IPS DF 6.9 (cell line): ENCODE measurements at regions not wholly inside any gene's neighbourhood (a gene's known extent, or its start where the extent isn't known, plus 50 kb on each side); places are given as distances from the start of the nearest gene placed in this dataset.

Experiments used
- DNase-seq: peaks from one replicate; pipeline ENCODE4 v3.0.0-alpha.2; 2013; ENCODE audit warnings: low read depth, low spot score
- H3K27ac ChIP-seq: one replicate; pipeline ENCODE4 v1.5.1; 2013; ENCODE audit warnings: low read length, control low read depth
- H3K27me3 ChIP-seq: 2 replicates; pipeline ENCODE4 v1.6.1; 2013; ENCODE audit warnings: mild to moderate bottlenecking, low read length; ENCODE audit not compliant: control insufficient read depth, insufficient read depth
- H3K36me3 ChIP-seq: 2 replicates; pipeline ENCODE4 v1.6.1; 2013; ENCODE audit warnings: low read length; ENCODE audit not compliant: control insufficient read depth, insufficient read depth
- H3K4me1 ChIP-seq: 2 replicates; pipeline ENCODE4 v1.6.1; 2013; ENCODE audit warnings: low read length; ENCODE audit not compliant: control insufficient read depth, insufficient read depth
- H3K4me3 ChIP-seq: 2 replicates; pipeline ENCODE4 v1.5.1; 2013; ENCODE audit warnings: mild to moderate bottlenecking, low read length
- H3K9me3 ChIP-seq: 2 replicates; pipeline ENCODE4 v1.6.1; 2013; ENCODE audit warnings: low read length, inconsistent platforms; ENCODE audit not compliant: control insufficient read depth, insufficient read depth
- WGBS: extraction: QIAGEN DNeasy Blood & Tissue Kit; methylation state at CpG from one replicate; pipeline ENCODE4 v1.1.7; 2013; ENCODE audit warnings: mixed read lengths, missing lambda C conversion rate; ENCODE audit not compliant: insufficient read length, insufficient coverage; 5-methylcytosine and 5-hydroxymethylcytosine counted together

GRCh38 chr5:175378444-175379028, 65.4 kb downstream of the DRD1 start:
- Histone ChIP-seq H3K9me3 (no peaks in the 10 kb centered on the region), H3K27me3 (no peaks in the 10 kb centered on the region; the same call in 1 of the 2 replicates), H3K4me1 (no peaks in the 10 kb centered on the region), H3K27ac (no peak overlapping the region), H3K36me3 (no peaks in the 10 kb centered on the region), H3K4me3 (no peak overlapping the region)
- no peak for DNase-seq
- no CpG with 5 or more reads among the region's 5 CpGs for WGBS

- no peaks in the 10 kb centered on the region for H3K9me3 ChIP-seq
- no peak overlapping the region for H3K4me3 ChIP-seq
- WGBS: no CpG with 5 or more reads among the region's 1 CpG
- no peak overlapping the region for H3K27ac ChIP-seq
- DNase-seq: no peak
- H3K4me1 ChIP-seq: no peaks in the 10 kb centered on the region
- H3K36me3 ChIP-seq: no peaks in the 10 kb centered on the region
- no peaks in the 10 kb centered on the region; the same call in 1 of the 2 replicates for H3K27me3 ChIP-seq
Measured at GRCh38 chr5:175377816-175378215, 66.2 kb downstream of the DRD1 start.

GRCh38 chr5:175374166-175374875, 69.7 kb downstream of the DRD1 start:
- no CpG with 5 or more reads among the region's 2 CpGs for WGBS
- no peak overlapping the region for H3K27ac ChIP-seq
- H3K36me3 ChIP-seq: no peaks in the 10 kb centered on the region
- no peak for DNase-seq
- H3K9me3 ChIP-seq: no peaks in the 10 kb centered on the region
- no peaks in the 10 kb centered on the region for H3K4me1 ChIP-seq
- H3K4me3 ChIP-seq: no peak overlapping the region
- no peaks in the 10 kb centered on the region; the same call in 1 of the 2 replicates for H3K27me3 ChIP-seq

GRCh38 chr5:175365866-175366265, 78.1 kb downstream of the DRD1 start:
- no CpG with 5 or more reads among the region's 1 CpG for WGBS
- DNase-seq: no peak
- Histone ChIP-seq H3K9me3 (no peaks in the 10 kb centered on the region), H3K27me3 (no peaks in the 10 kb centered on the region), H3K36me3 (no peaks in the 10 kb centered on the region), H3K4me1 (no peaks in the 10 kb centered on the region), H3K4me3 (no peak overlapping the region), H3K27ac (no peak overlapping the region)

- Histone ChIP-seq H3K9me3 (no peaks in the 10 kb centered on the region), H3K4me1 (no peaks in the 10 kb centered on the region), H3K36me3 (no peaks in the 10 kb centered on the region), H3K27ac (no peak overlapping the region), H3K27me3 (no peaks in the 10 kb centered on the region), H3K4me3 (no peak overlapping the region)
- no peak for DNase-seq
- WGBS: no CpG with 5 or more reads among the region's 5 CpGs
Measured at GRCh38 chr5:175363300-175363699, 80.7 kb downstream of the DRD1 start.

GRCh38 chr5:175357995-175358394, 86.0 kb downstream of the DRD1 start:
- Histone ChIP-seq H3K4me1 (no peaks in the 10 kb centered on the region), H3K27ac (no peak overlapping the region), H3K9me3 (no peaks in the 10 kb centered on the region), H3K4me3 (no peak overlapping the region), H3K27me3 (no peaks in the 10 kb centered on the region), H3K36me3 (no peaks in the 10 kb centered on the region)
- no peak for DNase-seq
- WGBS: no CpG with 5 or more reads among the region's 1 CpG

GRCh38 chr5:175356428-175356827, 87.6 kb downstream of the DRD1 start:
- H3K27me3 ChIP-seq: no peaks in the 10 kb centered on the region
- no peaks in the 10 kb centered on the region for H3K9me3 ChIP-seq
- no peaks in the 10 kb centered on the region for H3K36me3 ChIP-seq
- no peak for DNase-seq
- H3K27ac ChIP-seq: no peak overlapping the region
- H3K4me3 ChIP-seq: no peak overlapping the region
- no peaks in the 10 kb centered on the region for H3K4me1 ChIP-seq
- WGBS: no CpG with 5 or more reads among the region's 10 CpGs

GRCh38 chr5:175354964-175355363, 89.0 kb downstream of the DRD1 start:
- no peaks in the 10 kb centered on the region for H3K4me1 ChIP-seq
- H3K27me3 ChIP-seq: no peaks in the 10 kb centered on the region
- H3K4me3 ChIP-seq: no peak overlapping the region
- H3K36me3 ChIP-seq: no peaks in the 10 kb centered on the region
- H3K9me3 ChIP-seq: no peaks in the 10 kb centered on the region
- WGBS: no CpG with 5 or more reads among the region's 8 CpGs
- DNase-seq: no peak
- no peak overlapping the region for H3K27ac ChIP-seq

- Histone ChIP-seq H3K4me3 (no peak overlapping the region), H3K27me3 (no peaks in the 10 kb centered on the region), H3K27ac (no peak overlapping the region), H3K36me3 (no peaks in the 10 kb centered on the region), H3K4me1 (no peaks in the 10 kb centered on the region), H3K9me3 (no peaks in the 10 kb centered on the region)
- no CpG with 5 or more reads among the region's 2 CpGs for WGBS
- no peak for DNase-seq
Measured at GRCh38 chr5:175353926-175354325, 90.1 kb downstream of the DRD1 start.

- Histone ChIP-seq H3K4me3 (no peak overlapping the region), H3K27ac (no peak overlapping the region), H3K4me1 (no peaks in the 10 kb centered on the region), H3K36me3 (no peaks in the 10 kb centered on the region), H3K27me3 (no peaks in the 10 kb centered on the region), H3K9me3 (no peaks in the 10 kb centered on the region)
- no peak for DNase-seq
- WGBS: no CpG with 5 or more reads among the region's 7 CpGs
Measured at GRCh38 chr5:175351897-175352590, 91.9 kb downstream of the DRD1 start.
